Fibroblast of the aortic adventitia (primary cell): ENCODE measurements at regions not wholly inside any gene's neighbourhood (a gene's known extent, or its start where the extent isn't known, plus 50 kb on each side); places are given as distances from the start of the nearest gene placed in this dataset.

Source experiments
- DNase-seq: peaks from one replicate; pipeline ENCODE4 v3.0.0-alpha.2; 2010; ENCODE audit warnings: low read depth
- H3K4me3 ChIP-seq: 2 replicates; pipeline ENCODE4 v1.5.1; 2011; ENCODE audit warnings: low read depth, mild to moderate bottlenecking, control low read depth, low read length, moderate library complexity
- CTCF ChIP-seq: IDR thresholded peaks from 2 replicates; pipeline ENCODE4 v1.5.1; 2011; ENCODE audit warnings: mild to moderate bottlenecking, low read length, control low read depth, inconsistent platforms; ENCODE audit not compliant: insufficient read depth

DNA sequence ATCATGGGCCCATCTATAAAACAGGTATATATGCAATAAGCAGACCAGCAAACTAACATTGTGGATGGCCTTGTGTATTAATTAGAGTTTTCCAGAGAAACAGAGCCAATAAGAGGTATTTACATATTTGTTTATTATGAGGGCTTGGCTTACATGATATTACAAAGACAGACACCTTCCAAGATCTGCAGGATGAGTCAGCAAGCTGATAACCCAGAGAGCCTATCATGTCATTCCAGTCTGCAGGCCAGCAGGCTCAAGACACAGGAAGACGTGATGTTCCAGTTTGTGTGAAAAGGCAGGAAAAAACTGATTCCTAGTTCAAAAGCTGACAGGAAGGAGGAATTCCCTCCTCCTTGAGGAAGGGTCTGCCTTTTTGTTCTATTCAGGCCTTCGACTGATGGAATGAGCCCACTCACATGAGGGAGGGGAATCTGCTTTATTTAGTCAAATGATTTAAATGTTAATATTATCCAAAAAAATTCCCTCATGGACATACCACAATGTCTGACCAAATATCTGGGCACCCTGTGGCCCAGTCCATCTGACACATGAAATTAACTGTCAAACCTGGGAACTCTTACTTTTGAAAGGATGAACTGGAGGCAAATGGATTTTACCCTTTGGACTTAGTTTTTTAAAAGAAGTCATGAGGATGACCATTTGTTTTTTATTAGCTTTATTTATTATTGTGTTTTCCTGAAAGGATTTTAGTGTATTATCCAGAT, 161.2 kb upstream of the CHD1 start:
- H3K4me3 ChIP-seq, result no peak overlapping the region
- DNase-seq, result no peak
- TF ChIP-seq CTCF, result no peak

- no peak overlapping the region for H3K4me3 ChIP-seq
- no peak for TF ChIP-seq CTCF
- no peak for DNase-seq
Measured at GRCh38 chr5:99088309-99088708, 159.5 kb upstream of the CHD1 start.

GRCh38 chr5:99083197-99083596, 154.4 kb upstream of the CHD1 start:
- H3K4me3 ChIP-seq, result no peak overlapping the region
- no peak for TF ChIP-seq CTCF
- no peak for DNase-seq

GRCh38 chr5:99081711-99082110, 152.9 kb upstream of the CHD1 start:
- no peak for TF ChIP-seq CTCF

DNA sequence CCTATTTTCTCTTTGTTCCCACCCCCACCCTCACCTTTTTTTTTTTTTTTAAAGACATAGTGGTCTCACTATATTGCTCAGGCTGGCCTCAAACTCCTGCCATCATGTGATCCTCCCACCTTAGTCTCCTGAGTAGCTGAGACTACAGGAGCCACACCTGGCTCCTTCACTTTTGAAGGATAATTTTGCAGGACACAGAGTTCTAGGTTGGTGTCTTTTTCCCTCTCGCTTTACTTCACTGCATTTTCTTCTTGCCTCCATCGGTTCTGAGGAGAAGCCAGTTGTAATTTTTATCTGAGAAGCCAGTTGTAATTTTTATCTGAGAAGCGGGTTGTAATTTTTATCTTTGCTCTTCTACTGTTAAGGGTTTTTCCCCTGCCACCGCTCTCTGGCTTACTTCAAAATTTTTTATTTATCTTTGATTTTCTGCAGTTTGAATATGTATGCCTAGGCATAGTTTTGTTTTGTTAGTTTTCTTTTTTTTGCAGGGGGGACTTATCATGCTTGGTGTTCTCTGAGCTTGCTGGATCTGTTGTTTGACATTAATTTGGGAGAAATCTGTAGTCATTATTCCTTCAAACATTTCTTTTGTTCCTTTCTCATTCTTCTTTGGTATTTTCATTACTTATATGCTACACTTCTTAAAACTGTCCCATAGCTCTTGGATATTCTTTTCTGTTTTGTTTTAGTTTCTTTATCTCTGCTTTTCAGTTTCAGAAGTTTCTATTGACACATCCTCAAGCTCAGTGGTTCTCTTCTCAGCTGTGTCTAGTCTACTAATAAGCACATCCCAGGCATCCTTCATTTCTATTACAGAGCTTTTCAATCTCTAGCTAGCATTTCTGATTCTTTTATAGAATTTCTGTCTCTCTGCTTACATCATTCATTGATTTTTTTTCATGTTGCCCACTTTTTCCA, 148.2 kb upstream of the CHD1 start:
- H3K4me3 ChIP-seq, result no peak overlapping the region
- no peak for TF ChIP-seq CTCF
- DNase-seq, result no peak

More at GRCh38 chr5:99081711-99082110, 152.9 kb upstream of the CHD1 start:
- no peak overlapping the region for H3K4me3 ChIP-seq
- no peak for DNase-seq

DNA sequence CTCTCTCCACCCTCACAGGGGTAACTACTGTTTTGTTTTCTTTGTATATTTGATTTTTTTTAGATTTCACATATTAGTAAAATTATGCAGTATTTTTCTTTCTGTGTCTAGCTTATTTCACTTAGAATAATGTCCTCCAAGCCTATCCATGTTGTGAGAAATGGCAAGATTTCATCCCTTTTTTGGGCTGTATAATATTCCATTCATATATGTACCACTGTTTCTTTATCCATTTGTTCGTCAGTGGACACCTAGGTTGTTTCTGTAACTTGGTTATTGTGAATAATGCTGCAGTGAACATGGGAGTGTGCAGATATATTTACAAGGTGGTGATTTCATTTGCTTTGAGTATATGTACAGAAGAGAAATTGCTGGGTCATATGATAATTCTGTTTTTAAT, 144.0 kb upstream of the CHD1 start:
- H3K4me3 ChIP-seq, result no peak overlapping the region
- TF ChIP-seq CTCF, result no peak
- DNase-seq, result no peak
